ENCODE measurements at regions not wholly inside any gene's neighbourhood (a gene's known extent, or its start where the extent isn't known, plus 50 kb on each side); places are given as distances from the start of the nearest gene placed in this dataset.

DNA sequence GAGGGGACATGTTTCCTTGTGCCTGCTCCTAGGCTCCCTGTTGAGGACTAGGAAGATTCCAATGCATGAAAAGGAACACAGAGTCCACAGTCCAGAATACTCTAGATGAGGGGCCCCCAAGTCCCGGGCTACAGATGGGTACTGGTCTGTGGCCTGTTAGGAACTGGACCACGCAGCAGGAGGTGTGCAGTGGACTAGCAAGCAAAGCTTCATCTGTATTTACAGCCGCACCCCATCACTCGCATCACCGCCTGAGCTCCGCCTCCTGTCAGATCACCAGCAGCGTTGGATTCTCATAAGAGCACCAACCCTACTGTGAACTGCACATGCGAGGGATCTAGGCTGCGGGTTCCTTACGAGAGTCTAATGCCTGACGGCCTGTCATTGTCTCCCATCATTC is 233.0 kb upstream of the MKLN1 start:
- no peak for DNase-seq

DNA sequence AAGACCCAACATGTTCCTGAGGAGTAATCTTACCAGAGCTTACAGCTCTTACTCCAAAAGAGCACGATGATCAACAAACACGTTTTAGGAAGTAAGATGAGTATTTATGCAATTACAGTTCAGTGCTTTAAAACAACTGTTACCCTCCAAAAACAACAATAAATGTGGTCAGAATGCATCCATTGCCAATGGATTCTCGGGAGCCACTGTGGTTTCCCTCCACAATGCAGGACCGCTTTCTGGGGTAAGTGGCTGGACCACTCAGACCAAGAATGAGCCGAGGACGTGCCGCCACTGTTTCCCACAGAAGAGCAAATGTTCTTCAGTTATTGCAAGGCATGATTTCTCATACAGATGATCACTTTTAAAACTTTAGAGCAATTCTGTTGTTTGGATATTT is 232.3 kb upstream of the MKLN1 start:
- no peak for DNase-seq

DNA sequence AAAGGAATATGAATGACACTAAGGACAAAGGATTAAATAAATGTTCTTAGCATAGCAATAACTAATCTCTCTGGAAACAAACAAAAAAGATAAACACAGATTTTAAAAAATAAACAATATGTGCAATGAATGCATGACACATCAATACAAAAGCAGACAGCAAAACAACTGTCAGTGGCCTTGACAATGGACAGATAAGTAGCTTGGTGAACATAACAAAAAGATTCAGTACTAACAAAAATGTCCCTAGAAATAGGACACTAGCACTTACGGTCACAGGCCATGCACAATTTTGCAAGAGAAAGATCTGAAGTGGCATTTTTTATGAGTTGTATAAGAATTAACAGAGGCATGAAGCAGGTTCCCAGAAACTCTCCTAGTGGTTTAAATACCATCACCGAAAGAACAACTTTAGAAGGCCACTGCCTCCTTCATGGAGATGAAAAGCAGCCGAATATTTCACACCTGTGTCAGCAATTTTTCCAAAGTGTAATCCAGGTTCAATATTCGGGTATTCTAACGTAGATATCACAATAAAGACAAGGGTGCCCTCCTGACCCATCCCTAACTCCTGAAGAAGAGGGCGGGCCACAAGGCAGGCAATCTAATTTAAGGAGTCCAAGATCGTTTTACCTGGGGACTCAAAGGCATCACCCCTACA is 231.3 kb upstream of the MKLN1 start:
- DNase-seq: no peak

DNA sequence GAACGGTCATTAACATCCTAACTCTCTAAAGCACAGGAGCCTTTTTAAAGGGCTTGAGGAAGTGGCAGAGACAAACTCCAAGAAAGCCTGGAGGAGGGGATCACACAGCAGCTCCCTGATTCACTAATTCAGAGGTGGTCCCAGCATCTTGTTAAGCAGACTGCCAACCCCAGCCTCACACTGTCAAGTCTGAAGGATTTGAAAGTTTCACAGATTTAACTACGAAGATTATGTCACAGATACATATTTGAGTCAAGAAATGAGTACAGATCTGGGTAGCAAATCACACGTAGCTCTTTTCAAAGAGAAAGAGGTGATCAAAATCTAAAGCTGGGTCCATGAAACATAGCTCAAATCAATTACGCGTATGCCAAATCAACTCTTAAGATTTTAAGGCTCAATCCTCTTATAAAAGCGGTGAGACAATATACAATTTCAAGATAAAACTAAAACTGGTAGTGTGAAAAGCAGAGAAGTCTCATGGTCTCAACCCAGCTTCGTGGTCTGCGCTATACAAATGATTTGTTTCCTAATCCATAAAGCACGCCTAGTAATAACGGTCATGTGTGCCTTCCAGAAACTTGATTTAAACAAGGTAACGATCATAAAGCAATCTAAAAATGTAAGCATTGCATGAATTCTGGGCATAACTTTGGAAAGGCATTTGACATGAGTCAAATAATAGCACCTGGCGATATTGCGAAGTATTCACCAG is 229.9 kb upstream of the MKLN1 start:
- DNase-seq: no peak

DNA sequence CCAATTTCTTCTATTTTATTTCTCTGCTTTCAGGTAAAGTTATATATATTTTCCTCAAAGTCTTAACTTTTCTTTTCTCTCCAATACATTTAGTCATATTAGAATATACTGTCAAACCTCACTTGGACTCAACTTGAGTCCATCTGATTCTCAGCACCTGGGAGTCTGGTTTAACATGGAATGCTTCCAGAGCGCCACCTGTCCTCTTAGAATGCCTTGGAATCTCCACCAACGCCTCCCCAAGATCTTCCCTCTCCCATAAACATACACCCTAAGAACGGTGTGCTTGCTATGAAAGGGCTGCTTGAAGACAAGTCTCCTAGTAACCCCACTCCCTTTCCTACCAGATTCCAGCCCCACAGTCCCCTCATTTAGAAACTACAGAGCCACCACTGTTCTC is 229.1 kb upstream of the MKLN1 start:
- DNase-seq: no peak

DNA sequence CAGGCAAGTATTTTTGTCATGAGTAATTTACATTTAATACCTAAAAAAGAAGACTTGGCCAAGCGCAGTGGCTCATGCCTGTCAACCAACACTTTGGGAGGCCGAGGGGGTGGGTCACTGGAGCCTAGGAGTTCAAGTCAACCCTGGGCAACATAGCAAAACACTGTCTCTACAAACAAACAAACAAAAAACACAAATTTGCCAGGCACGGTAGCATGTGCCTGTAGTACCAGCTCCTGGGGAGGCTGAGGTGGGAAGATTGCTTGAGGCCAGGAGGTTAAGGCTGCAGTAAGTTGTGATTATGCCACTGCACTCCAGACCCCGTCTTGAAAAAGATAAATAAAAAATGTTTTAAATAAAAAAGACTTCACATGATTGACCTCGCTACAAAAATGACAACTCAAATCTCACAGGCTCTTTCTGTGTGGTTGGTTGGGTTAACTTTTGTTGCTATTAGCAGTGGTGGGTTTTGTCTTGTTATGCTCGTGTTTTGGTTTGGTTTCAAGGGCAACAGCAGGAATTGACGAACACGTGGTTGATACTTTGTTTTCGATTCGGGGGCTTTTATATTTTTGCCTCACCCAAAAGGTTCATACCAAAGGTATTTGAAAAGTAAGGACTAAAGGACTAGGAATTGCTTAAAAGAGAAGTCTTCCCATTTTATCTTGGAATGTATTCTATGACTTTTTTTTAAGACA is 227.2 kb upstream of the MKLN1 start:
- no peak for DNase-seq

DNA sequence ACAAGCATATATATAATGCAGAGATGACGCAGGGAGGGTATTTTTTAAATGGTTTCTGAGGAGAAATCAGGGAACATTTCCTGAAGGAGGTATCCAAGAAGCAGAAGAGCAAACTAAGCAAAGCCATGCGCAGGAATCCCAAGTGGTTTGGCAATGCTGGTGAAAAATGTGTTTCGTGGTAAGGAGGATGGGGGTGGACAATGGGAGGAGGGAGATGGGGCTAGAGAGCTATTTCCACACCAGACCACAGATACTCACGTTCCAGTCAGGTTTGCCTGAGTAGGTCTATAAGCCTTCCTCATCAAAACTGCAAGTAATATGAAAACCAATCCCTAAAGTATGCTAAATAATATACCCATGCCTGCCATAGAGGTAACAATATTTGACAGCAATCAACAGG is 223.7 kb upstream of the MKLN1 start:
- DNase-seq: no peak

DNA sequence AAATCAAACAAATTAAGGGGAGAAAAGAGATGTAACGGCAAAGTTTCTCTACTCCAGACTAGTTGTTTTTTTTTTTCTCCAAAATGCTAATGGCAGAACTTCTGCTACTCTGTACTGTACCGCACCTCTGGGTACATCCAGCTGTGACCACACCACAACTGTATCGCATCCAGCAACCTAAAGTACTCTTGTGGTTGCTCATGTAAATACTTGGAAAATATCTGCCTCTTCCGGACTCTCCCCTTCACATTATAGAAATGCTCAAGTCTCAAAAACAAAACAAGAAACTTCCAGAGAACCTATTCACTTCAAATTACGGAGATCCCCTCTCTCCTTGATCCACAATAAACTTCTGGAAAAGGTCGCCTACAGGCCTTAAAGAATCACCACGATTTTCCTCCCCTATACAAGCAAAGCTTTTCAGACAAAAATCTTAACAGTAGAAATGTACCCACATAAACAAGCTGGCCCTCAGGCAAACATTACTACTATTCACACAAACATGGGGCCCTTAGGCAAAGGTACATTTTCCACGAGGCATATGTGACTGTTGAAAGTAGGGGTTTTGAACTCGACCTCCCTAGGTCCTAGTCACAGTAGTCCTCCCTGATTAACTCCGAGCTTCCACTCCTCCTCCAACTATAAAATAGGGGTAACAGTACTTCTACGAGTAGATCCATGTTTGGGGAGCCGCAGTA is 222.9 kb upstream of the MKLN1 start:
- no peak for DNase-seq

DNA sequence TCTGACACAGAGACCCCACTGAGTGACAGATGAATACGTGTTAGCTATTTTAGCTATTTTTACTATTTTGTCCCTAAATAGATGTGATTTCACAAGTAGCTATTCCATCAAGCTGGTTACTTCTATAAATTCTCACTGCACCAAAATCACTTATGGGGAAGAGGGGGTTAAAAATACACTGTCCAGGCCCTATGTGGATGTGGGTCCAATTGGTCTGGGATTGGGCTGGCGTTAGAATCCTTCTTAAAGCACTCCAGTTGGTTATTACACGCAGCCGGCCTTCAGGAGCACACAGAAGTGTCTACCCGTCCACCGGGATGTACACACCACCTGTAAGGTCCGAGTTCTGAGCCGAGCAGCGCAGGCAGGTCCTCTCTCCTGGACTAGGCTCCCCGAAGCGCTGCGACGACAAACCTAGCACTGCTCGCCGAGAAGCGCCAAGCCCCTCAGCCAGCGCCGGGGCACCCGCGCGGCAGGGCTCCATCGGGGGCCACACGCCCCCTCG is 222.3 kb upstream of the MKLN1 start:
- DNase-seq: no peak

DNA sequence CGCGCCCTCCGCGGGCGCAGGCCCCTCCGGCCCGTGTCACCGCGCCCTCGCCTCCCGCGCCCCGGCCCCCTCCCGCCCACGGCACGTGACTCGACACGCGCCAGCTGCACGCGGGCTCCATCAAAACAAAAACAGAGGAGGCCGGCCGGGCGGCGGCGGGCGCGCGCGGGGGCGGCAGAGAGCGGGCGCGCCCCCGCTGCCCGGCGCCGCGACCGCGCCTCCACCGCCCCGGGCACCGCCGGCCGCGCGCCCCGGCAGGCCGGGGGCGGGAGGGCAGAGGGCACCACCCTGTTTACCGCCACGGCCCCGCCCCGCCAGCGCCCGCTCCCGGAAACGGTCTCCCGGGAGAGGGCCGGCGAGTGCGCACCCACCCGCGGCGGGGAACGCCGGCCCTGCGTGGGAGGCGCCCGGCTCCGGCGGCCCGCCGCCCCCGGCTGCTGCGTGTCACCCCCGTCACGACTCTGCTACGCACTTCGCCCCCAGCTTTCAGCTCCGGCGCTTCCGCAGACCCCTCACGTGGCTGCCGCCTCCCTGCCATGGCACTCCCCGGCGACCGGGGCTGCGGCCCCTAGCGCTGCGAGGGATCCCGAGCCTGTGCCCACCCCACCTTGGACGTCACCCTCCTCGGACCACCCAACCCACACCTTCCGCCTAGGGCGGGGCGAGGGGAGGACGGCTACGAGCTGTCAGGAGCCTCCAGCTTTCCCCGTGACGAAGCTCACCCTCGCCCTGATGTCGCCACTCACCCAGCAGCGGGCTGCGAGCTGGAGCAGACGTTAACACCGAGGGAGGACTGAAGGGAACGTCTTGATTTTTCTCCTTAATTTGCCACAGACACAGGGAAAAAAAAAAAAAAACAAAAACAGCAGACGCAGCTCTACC is 221.6 kb upstream of the MKLN1 start:
- peak; percentile 80 for DNase-seq

DNA sequence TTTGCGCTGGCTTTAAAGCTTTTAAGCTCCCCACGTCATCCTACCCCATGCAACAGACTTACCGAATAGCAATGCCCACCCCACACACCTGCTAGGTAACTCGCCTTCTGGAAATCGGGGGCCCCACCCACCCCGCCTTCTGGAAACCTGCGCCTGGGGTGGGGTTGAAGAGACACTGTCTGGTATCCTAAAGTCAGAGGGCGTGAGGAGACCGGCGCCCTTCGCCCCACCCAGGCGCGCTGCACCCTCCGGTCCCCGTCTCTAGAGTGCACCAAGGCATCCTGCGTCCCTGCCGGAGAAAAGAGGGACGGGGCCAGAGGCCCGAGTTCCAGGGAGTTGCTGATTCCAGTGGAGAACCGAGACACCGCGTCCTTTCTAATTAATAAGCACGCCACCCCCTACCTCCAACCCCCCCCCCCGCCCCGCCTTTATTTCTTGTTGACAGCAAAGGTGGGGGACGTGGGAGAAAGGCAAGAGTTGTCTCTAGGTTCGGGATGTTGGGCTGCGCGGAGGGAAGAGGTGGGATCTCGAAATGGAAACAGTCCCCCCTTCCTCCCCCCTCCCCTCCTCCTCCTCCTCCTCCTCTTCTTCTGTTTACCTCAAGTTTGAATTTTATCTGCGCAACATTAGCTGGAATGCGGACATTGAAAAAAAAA is 220.9 kb upstream of the MKLN1 start:
- DNase-seq: peak; percentile 63

DNA sequence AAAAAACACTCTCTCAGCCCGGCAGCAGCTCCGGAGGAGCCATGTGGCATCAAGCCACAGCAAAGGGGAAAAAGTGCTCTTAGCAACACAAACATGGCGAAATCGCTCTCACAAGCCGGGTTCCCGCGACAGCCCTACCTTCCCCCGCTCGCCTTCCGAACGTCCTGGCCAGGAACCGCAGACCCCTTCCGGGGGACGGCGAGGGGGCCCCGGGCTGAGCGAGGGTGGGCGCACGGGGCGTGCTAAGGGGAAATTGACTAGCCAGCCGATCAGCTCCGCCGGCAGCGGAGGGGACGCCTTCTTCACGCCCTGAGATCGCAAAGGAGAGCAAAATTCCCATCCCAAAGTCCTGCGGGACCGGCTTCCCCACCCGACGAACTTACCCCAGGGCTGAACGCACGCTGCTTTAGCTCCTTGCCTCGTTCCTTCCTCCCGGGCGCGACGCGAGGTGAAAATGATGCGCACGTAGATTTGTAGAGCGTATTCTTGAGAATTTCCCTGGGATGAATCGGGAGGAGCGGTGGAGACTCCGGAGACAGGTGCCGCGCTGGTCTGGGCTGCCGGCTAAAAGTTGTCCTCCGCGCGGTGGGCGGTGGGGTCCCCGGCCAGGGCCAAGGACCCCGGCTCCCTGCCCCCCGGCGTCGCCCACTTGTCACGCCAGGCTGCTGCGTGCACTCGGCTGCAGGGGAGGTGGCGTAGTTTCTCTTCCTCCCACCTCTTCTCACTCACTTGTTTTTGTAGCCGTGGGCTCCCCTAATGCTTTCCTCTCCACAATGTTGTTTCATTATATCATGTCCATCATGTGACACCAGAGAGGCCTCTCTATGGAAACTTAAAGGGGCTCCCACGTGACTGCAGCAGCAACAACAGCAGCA is 220.1 kb upstream of the MKLN1 start:
- peak; percentile 90 for DNase-seq

DNA sequence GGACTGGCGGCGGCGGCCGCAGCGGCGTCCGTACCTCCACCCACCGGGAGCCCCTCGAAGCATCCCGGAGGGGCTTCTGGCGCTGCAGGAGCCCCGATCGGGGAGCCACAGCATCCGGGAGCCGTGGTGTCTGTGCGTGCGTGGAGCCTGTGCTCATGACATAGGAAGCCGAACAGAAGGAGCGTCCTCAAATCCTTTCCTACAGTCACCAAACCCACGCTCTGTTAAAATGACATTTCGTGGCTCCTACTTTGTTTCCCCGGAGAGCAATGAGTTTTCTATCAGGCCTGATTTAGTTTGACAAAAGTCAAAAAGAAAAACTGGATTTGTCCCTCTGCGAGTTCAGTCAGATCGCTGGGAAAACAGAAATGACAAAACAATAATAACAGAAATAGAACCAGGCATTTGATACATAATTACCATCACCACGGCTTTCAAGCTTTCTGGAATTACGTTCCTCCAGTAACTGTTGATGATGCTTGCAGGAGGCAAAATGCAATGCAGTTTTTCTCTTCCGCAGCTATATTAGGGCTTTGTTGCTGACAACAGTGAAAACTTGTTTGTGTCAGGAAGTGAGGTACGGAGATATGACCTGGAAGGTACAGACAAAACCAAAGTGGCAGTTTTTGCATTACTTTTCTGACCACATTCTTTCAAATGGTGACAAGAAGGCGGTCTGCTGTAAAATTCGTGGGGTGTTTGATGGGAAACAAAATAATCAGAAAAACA is 219.3 kb upstream of the MKLN1 start:
- DNase-seq: peak; percentile 91

DNA sequence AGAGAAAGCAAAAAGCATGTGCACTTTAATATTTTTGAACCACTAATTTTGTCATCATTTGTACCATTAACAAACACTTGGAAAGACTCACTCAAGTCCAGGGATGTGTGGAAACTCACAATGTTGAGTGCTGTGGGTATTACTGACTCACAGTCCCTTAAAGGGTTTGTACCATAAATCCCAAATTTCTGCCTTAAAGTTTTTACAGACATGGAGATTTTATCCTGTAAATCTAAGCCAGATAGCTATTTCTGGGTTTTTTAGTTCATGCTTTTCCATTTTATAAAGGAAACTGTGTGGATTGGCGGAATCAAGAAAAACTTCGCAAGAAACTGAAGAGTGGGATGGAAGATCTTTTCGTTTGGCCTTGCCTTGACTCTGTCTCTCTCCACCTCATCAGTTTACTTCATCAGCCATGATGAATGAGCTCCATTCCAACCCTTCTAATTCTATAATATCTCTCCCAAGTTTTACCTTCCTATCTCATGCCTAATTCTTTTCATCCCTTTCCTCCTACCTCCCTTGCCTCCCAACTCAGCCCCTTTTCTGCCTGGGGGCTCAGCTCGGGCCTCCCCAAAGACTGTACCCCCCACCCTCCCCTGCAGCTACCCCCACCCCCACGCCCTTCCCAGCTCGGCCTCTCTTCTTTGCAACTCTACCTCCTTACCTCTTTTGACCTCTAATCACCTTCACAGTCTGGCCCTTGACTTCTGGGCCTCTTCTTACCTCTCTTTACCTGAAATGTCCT is 218.5 kb upstream of the MKLN1 start:
- DNase-seq: peak; percentile 15

DNA sequence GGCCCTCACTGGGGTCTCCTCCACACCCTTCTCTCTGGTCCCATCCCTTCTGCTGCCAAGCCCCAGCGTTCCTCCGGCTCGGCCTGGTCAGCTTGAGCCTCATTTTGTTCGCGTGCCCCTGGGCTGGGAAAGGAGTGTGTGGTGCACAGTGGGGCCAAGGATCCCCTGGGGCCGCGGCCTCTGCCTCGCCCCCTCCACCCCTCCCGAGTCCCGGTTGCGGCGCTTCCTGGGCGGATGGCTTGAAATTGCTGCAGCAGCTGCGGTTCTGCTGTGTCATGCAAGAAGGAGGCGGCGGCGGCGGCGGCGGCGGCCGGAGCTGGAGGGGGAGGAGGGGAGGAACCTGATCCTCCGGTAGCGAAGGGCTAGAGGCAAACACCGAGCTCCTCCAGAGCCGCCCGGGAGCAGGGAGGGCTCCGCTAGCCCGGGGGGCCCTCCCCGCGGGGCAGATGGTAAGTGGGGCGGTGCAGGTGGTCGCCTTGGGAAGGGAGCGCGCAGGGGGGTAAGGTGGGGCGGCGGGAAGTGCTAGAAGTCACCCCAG is 217.8 kb upstream of the MKLN1 start:
- DNase-seq: peak; percentile 94

DNA sequence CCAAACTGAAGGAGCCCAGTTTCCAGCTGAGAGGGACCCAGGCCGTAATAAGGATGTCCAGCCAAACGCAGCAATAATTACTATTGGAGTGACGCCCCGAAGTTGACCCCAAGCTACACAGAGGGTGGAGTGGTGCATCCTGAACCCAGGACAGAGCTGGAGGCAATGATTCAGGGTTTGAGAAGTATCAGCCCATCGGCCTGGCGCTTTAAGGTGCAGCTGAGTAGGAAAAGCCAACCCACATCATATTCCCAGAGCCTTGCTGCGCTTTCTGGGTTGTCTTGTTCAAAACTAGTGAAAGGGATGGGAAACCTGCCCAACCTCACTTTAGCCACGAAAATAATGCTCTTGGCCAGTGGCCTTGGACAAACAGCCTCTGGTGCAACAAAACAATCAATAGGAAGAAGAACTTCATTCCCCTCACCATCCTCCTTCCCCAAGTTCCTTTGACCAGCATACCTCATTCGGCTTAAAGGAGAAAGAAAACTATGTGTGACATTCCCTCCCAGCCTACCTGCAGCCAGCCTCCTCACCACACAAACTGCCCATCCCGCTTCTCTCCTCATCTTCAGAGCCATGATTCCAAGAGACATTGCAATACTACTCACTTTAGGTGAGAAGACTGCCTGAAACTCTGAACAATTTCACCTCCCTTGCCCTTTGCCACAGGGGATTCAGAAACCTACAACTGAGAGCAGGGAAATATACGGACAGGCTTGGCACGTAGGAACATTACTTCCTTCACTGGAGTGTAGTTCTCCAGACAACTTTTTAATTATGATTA is 217.2 kb upstream of the MKLN1 start:
- peak; percentile 47 for DNase-seq

DNA sequence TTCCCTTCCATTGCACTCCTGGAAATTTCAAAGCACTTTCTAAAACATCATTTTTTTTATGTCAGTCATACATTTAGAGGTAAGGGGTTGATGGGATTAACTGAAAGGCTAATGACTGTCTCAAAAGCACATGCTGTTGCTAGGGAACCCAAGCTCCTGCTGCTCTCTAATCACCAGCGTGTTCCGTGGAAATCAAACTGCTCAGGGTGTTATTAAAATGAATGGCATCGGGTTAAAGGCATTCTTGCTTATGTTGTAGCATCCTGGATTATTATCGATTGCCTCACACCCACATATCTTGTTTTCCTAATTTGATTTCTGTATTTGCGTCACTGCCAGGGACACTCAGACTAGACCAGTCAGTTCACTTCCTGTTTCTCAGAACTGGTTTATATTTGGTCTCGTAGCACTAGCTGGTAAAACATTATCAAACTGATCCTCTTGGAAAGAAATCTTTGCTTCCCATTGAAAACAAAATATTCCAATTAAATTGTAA is 216.5 kb upstream of the MKLN1 start:
- peak; percentile 40 for DNase-seq

DNA sequence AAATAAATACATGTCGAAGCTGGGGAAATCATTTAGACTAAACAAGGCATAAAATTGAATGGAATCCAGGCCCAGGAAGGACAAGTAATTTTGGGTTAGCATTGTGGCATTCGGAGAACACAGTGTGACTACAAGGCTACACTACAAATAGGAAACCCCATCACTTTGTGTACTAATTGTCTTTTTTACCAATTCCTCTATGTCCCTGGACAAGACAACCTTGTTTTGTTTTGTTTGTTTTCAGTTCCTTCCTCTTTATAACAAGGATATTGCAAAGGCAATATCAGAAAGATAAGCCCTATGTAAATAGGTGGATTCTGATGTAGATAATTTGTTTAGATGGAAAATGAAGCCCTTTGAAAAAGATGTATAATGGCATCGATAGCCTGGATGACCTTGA is 215.9 kb upstream of the MKLN1 start:
- no peak for DNase-seq

Data from RPMI8226 (cell line).